HL-60 (cell line): ENCODE measurements at regions not wholly inside any gene's neighbourhood (a gene's known extent, or its start where the extent isn't known, plus 50 kb on each side); places are given as distances from the start of the nearest gene placed in this dataset.

ENCODE experiments used
- DNase-seq, 2 experiments: peaks; one replicate each; pipeline ENCODE4 v3.0.0-alpha.2; 2010 to 2020; ENCODE audit warnings: low read depth in 1 of 2, low spot score in 1 of 2
- H3K27ac ChIP-seq: fragments of 250-450 bp; sonication (Bioruptor Pico); replicated peaks from 2 replicates; pipeline ENCODE4 v1.5.1; 2020; ENCODE audit warnings: mild to moderate bottlenecking, moderate library complexity
- H3K27me3 ChIP-seq: fragments of 250-450 bp; sonication (Bioruptor Pico); 2 replicates; pipeline ENCODE4 v1.5.1; 2021; ENCODE audit warnings: mild to moderate bottlenecking, moderate library complexity; ENCODE audit not compliant: insufficient read depth, poor library complexity, severe bottlenecking
- H3K4me3 ChIP-seq: replicated peaks from 2 replicates; pipeline ENCODE4 v1.5.1; 2011; ENCODE audit warnings: mild to moderate bottlenecking, control low read depth, low read length; ENCODE audit not compliant: insufficient read depth
- CTCF ChIP-seq: IDR thresholded peaks from one replicate; pipeline ENCODE4 v1.5.1; 2011; ENCODE audit warnings: low read length, control low read depth, inconsistent platforms; ENCODE audit not compliant: insufficient read depth
- GABPA ChIP-seq: IDR thresholded peaks from 2 replicates; pipeline ENCODE4 v1.6.1; 2012; ENCODE audit warnings: low read depth
- POLR2AphosphoS5 ChIP-seq: IDR thresholded peaks from 2 replicates; pipeline ENCODE4 v1.6.1; 2012; ENCODE audit warnings: low read depth
- REST ChIP-seq: IDR thresholded peaks from 2 replicates; pipeline ENCODE4 v1.6.1; 2012; ENCODE audit warnings: low read depth; ENCODE audit not compliant: insufficient replicate concordance
- SPI1 ChIP-seq: IDR thresholded peaks from 2 replicates; pipeline ENCODE4 v1.6.1; 2012; ENCODE audit warnings: low read depth, mild to moderate bottlenecking, borderline replicate concordance

- Histone ChIP-seq H3K4me3 (no peak overlapping the region), H3K27me3 (no peaks in the 10 kb centered on the region), H3K27ac (no peak overlapping the region)
- no peak for DNase-seq
- TF ChIP-seq CTCF, result no peak
- TF ChIP-seq REST, result no peak
- TF ChIP-seq GABPA, result no peak
- no peak for TF ChIP-seq SPI1
- TF ChIP-seq POLR2AphosphoS5, result no peak
These were observed 95.2 kb upstream of the CAST start for GRCh38 chr5:96566833-96567587.

- Histone ChIP-seq H3K27me3 (no peaks in the 10 kb centered on the region), H3K4me3 (no peak overlapping the region), H3K27ac (no peak overlapping the region)
- TF ChIP-seq REST, result no peak
- no peak for TF ChIP-seq CTCF
- no peak for TF ChIP-seq GABPA
- no peak for TF ChIP-seq SPI1
- no peak for TF ChIP-seq POLR2AphosphoS5
- no peak for DNase-seq
These were observed 92.8 kb upstream of the CAST start for GRCh38 chr5:96569332-96569731.

- TF ChIP-seq REST (no peak), CTCF (no peak), POLR2AphosphoS5 (no peak), GABPA (no peak), SPI1 (no peak)
- H3K27ac ChIP-seq, result no peak overlapping the region
These were observed 92.4 kb upstream of the CAST start for GRCh38 chr5:96569770-96570169.

More at GRCh38 chr5:96569770-96570169, 92.4 kb upstream of the CAST start:
- H3K4me3 ChIP-seq, result no peak overlapping the region
- no peak for DNase-seq
- no peaks in the 10 kb centered on the region for H3K27me3 ChIP-seq
